GM12874 (cell line): ENCODE measurements at regions not wholly inside any gene's neighbourhood (a gene's known extent, or its start where the extent isn't known, plus 50 kb on each side); places are given as distances from the start of the nearest gene placed in this dataset.

ENCODE experiments used
- CTCF ChIP-seq: IDR thresholded peaks from 2 replicates; pipeline ENCODE4 v1.5.1; 2011; ENCODE audit warnings: low read depth, mild to moderate bottlenecking, control low read depth, low read length, moderate library complexity; ENCODE audit not compliant: insufficient read depth

GRCh38 chr18:43606795-43607194 lies 329.5 kb upstream of the SYT4 start:
- TF ChIP-seq CTCF, result no peak

- peak; percentile 20; the same call in 1 of the 2 replicates for TF ChIP-seq CTCF
Observed at GRCh38 chr18:43620936-43621335, 343.6 kb upstream of the SYT4 start.

- no peak for TF ChIP-seq CTCF
Observed at GRCh38 chr18:43622024-43622423, 344.7 kb upstream of the SYT4 start.

- TF ChIP-seq CTCF, result no peak
Observed at GRCh38 chr18:43625582-43625981, 348.3 kb upstream of the SYT4 start.

- TF ChIP-seq CTCF, result no peak
Observed at GRCh38 chr18:43627848-43628530, 350.7 kb upstream of the SYT4 start.

- no peak for TF ChIP-seq CTCF
Observed at GRCh38 chr18:43634994-43635393, 357.7 kb upstream of the SYT4 start.

GRCh38 chr18:43635397-43635796 lies 358.1 kb upstream of the SYT4 start:
- TF ChIP-seq CTCF, result no peak
